ENCODE measurements at regions not wholly inside any gene's neighbourhood (a gene's known extent, or its start where the extent isn't known, plus 50 kb on each side); places are given as distances from the start of the nearest gene placed in this dataset.

DNA sequence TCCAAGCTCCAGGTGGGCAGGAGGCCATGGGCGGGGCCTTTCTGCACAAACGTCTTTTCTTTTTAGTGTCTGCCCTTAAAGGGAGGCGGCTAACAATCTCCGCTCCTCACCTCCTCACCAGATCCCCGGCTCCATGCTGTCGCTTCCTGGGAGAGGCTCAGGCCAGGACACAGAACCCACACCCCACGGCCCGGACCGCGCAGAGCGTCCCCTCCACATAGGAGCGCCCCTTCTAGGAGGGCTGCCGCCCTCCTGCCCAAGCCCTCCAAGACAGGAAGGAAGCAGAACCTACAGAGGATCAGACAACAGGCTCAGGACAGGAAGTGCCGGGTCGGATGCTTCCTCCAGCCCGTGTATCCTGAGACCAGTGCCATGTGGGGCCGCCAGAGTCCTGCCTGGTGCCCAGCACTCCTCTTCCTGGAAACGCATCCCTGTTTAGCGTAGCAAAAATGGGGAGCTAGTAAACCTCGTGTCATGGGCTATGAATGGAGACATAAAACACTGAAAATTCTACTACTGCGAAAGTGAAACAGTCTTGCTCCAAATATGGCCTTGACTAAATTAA is 83.2 kb upstream of the ATP10A start:
- DNase-seq: no peak

DNA sequence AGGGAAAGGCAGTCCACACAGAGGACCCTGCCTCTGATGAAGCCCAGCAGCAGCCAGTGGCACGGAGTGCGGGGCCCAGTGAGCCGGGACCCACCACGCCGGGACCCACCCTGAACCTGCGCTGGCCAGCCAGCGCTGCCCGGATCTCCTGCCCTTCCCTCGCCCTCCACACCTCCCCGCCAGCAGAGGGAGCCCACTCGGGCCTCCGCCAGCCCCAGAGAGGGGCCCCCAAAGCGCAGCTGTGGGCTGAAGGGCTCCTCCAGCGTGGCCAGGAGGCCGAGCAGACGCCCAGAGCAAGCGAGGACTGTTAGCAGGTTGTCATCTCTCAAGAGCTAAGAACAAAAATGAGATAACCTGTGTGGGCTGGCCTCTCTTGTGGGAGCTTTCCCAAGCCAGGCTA is 81.3 kb upstream of the ATP10A start:
- DNase-seq: no peak

DNA sequence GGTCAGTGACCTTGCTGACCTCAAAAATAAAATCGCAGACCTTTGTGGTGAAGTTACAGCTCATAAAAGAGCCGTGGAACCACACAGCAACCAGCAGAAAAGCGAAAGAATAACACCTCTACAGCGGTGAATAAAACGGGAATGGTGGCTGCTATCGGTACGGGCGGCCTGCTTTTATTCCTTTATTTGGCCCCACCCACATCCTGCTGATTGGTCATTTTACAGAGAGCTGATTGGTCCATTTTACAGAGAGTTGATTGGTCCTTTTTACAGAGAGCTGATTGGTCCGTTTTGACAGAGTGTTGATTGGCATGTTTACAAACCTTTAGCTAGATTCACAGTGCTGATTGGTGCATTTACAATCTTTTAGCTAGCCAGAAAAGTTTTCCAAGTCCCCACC is 80.7 kb upstream of the ATP10A start:
- DNase-seq: no peak

DNA sequence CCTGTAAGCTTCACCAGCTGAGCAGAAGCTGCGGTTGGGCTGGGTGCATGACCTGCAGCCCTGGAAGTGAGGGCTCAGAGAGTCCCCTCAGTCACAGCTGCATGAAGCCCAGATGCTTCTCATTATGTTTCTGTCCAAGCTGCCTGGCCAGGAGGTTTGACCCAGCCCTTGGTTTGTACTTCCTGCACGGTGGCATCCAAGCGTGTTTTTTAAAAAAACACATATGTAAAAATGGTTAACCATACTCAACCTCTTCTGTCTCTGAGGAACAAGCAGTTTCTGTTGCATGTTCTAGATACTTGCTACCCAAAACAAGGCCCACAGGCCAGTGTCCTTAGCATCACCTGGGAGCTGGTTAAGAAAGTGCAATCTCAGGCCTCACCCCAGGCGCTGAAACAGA is 76.0 kb upstream of the ATP10A start:
- DNase-seq: no peak

DNA sequence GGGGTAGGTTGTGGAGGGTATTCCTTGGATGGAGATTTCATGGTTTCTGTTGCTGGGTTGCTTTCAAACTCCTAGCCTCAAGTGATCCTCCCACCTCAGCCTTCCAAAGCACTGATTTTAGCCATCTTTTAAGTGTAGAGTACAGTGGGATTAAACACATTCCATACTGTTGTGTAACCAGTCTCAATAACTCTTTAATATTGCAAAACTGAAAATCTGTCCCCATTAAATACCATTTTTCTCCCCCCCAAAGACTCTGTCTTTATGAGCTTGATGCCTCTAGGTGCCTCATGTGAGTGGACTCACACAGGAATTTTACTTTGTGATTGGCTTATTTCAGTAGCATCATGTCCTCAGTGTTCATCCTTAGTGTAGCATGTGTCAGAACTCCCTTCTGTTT is 74.7 kb upstream of the ATP10A start:
- no peak for DNase-seq

DNA sequence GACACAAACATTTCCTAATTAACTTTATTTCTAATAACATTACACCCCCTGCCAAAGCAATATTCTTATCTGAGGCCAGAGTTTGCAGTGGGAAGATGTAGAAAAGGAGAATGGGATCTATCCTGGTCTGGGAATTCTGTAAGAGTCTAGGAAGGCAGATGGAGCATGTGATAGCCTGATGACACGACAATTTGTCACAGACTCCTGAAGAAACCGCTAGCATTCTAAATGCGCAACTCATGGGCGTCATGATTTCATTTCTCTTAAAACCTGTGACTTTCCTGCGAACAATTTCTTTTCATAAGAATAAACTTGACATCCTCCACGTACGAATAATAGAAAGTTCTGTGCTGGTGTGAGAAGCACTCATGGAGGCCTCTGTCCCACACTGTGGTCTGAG is 72.9 kb upstream of the ATP10A start:
- DNase-seq: no peak

DNA sequence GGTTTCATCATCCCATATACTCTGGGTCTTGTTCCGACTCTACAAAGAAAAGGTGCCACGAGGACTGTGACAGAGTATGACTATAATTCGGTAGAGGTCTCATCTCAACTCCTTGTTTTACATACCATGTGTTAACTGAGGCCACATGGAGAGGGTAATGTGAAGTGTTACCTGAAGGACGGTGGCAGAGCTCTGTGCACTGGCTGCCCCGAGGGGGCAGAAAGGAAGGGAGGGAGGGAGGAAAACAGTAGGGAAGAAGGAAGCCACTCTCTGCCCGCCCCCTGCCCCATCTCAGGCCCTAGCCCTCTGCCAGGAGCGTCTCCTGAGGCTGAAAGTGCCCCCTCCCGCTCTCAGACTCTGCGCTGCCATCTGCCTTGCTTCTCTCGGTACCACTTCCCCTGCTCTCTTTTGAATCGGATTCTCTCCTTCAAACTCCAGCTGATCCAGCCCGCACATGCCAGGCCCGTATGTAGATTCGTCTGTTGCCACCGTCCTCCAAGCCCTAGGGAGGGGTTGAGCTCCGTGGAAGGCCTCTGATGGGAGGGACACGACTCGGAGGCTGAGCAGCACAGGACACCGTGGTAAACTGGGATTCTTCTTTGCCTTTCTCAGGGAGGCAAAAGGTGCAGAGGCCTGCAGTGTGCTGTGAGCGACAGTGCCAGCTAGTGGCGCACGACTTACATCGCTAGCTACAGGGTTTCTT is 70.5 kb upstream of the ATP10A start:
- peak; percentile 48 for DNase-seq

DNA sequence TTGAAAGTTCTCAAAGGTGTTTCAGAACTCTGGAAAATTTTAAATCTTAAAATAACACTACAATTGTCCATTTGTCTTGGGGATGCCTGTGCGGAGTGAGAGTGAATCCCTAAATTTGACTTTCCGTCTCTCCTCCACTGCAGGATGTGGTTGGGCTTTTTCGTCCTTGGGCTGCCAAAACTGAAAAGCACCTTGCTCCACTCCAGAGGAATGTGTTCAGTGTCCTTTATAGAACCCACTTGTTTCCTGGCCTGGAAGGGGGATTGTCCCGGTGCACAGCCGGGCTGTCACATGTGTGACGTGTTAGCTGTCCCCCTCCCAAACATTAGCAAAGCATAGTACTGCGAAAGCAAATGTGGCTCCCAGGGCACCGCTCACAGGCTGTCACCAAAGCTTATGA is 69.6 kb upstream of the ATP10A start:
- no peak for DNase-seq

DNA sequence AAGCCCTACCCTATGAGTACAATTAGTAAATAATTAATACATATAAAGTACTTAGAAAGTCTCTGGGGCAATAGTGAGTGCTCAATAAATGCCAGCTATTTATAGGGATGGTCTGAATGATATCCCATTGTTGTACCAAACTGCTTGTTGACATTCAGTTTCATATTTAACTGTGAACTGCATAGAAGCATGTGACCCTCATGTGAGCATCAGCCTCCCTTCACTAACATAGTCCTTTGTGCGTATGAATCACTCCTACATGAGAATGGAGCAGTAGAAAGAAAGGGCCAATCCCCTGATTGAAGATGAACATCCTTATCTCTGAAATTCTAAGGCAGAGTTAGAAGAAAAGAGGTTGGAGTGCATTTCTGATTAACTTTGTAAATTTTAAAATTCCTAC is 68.7 kb upstream of the ATP10A start:
- no peak for DNase-seq

DNA sequence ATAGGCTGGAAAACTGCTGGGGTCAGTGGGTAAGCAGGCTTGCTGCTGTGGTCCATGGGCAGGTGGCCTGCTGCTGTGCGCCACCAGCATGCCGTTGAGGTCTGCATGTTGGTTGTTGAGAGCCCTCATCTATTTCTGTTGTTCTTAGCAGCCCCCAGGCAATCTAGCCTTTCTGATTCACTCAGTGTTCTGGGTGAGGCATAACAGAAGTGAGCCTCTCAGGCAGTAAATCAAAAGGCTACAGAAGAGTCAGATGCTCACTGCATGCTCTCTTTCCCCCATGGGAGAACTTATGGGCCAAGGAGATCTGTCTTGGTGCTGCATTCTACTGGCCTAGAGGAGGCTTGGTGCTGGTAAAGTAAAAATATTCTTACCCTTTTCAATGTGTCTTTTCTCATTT is 67.8 kb upstream of the ATP10A start:
- DNase-seq: no peak
